NCI-H1092 (cell line): ENCODE measurements at regions not wholly inside any gene's neighbourhood (a gene's known extent, or its start where the extent isn't known, plus 50 kb on each side); places are given as distances from the start of the nearest gene placed in this dataset.

Source experiments
- DNase-seq: peaks from one replicate; lab custom pipeline; 2025; lab: John Stamatoyannopoulos, UW

DNA sequence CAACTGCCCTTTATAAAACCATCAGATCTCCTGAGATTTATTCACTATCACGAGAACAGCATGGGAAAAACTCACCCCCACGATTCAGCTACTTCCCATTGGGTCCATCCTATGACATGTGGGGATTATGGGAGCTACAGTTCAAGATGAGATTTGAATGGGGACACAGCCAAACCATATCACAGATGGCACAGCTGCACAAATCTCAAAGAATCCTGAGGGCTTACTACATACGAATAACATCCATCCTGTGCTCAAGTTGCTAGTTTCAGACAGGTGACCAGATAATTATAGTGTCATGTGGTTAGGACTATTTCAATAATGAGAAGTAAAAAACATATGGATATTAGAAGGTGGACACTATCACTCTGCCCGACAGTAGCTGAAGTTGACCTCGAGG, 211.2 kb downstream of the NUAK1 start:
- no peak for DNase-seq

GRCh38 chr12:105928436-105928835, 210.3 kb downstream of the NUAK1 start:
- no peak for DNase-seq

- no peak for DNase-seq
These were observed 209.6 kb downstream of the NUAK1 start for GRCh38 chr12:105929192-105929591.

DNA sequence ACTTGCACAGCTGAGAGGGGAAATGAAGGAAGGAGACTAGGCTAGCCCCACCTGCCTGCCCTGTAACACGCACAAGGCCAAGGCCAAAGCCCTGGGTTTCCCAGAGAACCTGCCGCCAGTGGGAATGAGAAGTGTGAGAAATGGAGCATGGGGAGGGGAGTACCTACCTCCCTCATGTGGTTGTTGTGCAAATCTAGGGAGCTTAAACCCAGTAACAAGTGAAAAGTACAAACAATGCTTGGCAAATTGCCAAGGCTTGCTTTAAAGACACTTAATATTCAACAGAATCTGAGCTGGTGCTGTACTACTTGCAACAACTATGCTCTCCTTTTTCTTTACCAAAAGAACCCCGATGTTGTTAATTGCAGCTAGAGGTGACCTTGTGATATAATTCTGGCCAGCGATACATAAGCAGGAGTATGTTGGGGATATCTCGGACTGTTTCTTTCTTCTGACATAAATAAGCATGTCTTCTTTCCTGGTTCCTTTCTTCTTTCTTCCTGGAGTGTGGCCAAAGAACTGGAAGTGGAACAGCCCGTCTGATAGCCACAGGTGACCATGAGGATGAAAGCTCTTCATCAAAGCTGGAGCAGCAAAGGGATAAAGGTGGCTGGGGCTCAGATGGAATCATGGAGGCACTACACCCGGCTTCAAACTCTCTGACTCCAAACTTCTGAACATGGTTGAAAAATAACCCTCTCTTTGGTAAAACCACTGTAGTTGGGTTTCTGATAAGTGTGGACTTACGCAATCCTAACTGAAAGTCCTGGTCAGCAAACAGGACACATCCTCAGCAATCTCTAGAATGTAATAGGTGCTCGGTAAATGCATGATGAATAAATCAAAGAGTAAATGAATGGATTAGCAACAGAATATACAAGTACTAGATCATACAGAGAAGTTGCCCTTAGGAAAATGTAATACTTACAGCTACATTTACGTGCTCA, 207.9 kb downstream of the NUAK1 start:
- no peak for DNase-seq

GRCh38 chr12:105931762-105932570, 206.8 kb downstream of the NUAK1 start:
- no peak for DNase-seq

DNA sequence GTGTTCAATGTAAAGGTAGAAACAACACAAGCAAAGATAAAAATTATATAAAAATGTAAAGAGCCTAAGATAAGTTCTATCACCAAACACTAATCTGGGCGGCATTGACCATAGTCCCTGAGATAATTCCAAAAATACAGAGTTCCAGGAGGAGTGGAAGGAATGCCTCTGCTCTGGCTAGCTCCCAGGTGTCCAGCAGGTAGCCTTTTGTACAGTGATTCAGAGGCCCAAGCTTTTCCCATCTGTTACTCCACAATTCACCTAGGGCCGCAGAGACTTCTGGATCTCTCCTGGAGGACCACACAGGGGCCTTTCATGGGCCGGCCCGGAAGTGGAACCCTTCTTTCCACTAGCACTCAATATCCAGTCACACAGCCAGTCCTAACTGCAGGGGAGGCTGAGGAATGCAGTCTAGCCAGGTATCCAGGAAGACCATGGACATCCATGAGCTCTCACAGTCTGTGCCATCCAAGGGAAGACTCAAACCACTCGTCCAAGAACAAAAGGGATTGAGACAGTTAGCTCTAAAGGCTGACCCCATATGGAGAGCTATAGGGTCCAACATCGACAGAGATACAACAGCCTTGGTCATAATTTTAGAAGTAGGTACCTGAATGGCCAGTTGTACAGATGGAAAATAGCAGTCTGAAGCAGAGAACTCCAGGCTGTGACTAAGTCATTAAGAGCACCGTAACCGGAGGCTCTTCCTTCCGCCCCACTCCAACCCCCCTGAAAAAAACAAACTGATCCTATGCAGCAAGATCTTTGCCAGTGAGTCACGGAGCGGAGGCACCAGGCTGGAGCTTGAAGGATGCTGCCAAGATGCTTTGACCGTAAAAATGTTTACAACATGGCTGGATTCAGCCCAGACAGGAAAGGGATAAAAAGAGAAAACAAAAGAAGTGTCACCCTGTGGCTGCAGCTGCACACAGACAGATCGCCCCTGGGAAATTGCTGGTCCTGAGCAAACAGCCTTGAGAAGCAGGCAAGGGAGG, 204.8 kb downstream of the NUAK1 start:
- DNase-seq: no peak

DNA sequence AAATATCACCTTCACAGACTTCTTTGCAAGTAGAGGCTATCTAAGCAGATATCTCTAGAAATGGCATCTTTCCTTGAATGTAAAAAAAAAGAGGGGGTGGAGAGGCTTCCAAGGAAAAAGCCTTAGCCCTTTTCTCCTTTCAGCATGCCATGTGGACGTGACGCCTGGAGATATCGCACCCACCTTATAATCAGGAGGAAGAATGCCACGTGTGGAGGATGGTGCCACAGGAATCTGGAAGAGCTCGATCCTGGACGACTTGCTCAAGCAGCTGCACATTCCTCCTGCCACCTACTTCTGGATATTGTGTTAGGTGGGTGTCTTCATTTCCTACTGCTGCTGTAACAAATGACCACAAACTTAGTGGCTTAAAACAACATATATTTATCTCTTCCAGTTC, 203.6 kb downstream of the NUAK1 start:
- no peak for DNase-seq

DNA sequence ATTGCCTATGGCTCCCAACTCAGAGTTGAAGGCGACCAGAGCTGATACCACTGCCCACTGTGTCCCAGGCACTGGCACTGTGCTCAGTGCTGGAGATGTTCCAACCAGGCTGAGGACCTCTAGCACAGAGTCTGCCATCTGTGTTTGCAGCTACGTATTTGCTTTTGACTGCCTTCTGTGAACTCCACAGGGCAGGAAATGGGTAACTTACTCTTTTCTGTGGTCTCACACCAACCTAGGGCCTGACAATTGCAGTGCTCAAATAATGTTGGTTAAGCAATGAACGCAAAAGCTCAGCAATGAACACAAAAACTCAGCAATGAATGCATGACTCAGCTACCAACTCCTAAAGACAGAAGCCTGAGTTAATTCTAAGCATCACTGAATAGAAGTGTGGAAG, 202.8 kb downstream of the NUAK1 start:
- DNase-seq: no peak

DNA sequence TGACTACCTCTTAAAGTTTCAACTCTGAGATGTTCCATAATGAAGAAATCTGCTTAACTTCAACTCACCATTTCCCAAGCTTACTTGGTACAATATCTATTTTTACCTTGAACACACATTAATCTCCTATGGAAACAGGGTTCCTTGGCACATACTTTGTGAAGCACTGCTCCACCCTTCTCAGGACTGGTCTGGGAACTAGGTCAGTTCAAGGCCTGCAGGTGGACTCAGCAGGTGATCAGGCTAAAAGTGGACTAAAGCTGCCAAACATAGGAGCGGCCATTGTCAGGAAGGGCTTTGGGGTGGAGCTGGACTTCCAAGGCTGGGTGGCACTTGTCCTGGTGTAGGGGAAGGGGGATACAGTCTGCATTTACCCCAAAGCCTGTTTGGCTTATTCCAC, 202.3 kb downstream of the NUAK1 start:
- no peak for DNase-seq

DNA sequence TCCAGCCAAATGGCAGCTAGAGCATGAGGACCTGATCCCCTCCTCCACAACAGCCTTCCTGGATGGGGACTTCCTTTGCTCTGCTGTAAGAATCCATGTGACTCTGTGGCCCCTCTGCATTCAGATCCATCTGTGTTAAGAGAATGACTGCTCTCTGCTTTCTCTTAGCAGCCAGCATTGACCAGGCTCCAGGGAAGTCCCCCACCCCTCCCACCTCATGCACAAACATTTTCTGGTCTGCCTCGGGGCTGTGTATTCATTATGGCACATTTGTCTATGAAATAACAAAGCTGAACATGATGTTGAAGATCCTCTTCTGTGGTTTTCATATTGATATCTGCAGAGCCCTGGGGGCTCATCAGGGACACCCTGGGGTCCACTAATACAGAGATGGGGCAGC, 201.7 kb downstream of the NUAK1 start:
- DNase-seq: no peak

DNA sequence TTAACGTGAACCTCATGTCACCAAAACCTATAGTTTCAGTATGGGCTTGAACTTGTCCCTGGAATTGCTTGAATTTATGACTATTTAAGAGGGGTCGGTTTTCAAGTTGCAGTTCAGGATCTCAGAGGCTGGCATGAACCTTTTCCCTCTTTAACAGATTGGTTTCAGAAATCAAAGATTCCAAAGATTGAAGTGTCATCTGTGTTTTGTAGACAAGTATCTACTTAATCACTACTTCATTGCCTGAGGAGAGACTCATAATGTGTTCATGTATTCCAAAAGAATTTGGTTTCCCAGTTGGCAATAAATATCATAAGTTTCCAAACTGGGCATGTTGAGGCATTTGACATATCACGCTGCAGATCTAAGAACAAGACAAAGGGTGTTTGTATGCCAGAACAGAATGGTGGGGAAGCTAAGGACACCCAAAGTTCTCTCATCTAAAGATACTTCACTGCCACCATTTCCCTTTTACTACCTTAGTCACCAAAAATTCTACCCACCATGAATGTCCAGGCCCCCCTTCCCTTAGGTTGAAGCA, 199.5 kb downstream of the NUAK1 start:
- no peak for DNase-seq

DNA sequence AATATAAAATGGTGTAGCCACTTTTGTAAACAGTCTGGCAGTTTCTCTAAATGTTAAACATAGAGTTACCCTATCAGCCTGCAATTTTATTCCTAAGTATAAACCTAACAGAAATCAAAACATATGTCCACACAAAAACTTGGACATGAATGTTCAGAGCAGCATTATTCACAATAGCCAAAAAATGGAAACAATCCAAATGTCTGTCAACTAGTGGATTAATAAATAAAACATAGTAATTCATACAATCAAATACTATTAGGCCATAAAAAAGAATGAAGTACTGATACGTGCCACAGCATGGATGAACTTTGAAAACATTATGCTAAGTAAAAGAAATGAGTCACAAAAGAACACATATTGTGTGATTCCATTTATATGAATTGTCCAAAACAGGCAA, 196.5 kb downstream of the NUAK1 start:
- no peak for DNase-seq

DNA sequence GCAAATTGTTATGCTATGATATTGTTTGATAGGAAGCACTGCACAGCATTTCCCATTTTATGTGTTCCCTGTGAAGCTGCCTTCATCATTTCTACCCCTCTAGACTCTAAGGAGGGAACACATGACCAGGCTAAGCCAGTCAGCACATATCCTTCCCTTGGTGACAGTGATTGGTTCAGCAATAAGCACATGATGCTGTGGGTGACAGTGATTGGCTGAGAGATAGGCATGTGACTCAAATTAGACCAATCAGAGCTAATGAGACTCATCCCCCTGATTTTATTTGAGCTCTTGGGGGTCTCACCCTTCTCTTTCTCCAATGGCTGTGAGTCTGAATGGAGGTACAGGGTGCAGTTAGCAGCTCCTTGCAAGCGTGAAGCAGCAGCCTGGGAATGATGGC, 195.2 kb downstream of the NUAK1 start:
- DNase-seq: no peak

- DNase-seq: no peak
These were observed 194.1 kb downstream of the NUAK1 start for GRCh38 chr12:105944628-105945027.

DNA sequence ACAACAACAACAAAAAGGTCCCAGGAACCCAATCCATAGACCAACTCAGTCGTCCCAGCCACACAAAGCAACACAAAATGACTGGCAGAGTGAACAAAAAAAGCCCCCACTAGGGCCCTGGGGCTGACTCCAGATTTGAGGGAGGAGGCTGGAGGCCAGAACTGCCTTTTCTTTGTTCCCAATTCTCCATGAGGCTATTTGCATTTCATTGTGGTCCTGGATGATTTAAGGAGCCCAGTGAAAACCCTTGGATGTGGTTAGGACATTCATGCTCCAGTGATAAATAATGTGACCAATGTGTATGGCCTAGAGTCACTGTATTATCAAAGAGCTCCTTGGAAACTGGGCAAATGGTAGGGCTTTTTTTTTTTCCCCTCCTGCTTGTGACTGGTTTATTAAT, 192.9 kb downstream of the NUAK1 start:
- DNase-seq: no peak

DNA sequence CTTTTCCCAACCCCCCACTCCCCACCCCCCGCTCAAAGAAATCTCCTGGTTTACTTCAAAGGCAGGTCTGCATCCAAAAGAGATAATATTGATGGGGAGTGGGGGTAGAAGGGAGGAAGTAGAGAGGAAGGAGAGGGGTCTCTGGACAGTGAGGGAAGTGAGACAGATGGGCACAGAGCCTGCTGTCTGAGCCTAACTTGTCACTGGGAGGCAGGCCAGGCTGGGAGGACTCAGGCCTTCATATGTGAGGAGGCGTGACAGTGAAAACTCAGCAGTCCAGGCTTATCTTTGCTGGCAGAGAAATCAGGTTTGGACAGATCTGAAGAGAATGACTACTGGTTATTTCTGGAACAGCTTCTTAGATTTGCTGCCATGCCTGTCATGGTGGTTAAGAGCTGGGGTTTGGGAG, 192.3 kb downstream of the NUAK1 start:
- DNase-seq: no peak

GRCh38 chr12:105947906-105948305, 190.8 kb downstream of the NUAK1 start:
- DNase-seq: no peak

DNA sequence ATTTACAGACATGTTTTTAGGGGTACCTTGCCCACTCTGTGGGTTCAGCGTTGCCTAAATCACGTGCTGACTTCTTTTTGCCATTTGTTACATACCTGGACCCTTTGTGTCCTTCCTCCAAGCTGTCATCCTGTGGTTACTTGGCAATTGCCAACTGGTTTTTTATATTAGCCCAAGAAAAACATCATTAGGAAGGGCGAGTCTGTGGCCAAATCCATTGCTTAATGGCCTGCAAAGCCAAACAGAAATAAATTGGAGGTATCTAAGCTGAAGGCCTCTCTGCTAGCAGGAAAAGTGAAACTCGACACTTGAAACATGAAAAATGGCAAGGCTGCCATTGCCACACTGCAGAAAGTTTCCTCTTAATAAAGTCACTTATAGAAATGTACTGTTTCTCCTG, 190.4 kb downstream of the NUAK1 start:
- DNase-seq: no peak

GRCh38 chr12:105949391-105949790, 189.4 kb downstream of the NUAK1 start:
- no peak for DNase-seq

GRCh38 chr12:105951732-105952131, 187.0 kb downstream of the NUAK1 start:
- DNase-seq: no peak
